ENCODE measurements at regions not wholly inside any gene's neighbourhood (a gene's known extent, or its start where the extent isn't known, plus 50 kb on each side); places are given as distances from the start of the nearest gene placed in this dataset.

- peaks cover 0 to 6% of the 10 kb centered on the region in 2 donors for H3K27me3 Mint-ChIP-seq
- ATAC-seq (replicated peaks in 1 of 4): no peak
- H3K4me3 ChIP-seq (ENCODE audit: control insufficient read depth in 1 of 2, extremely low read depth in 1 of 2, low read length in 1 of 2): no peak overlapping the region
- peaks cover 0 to 4% (median 4%) of the 10 kb centered on the region in 3 donors for H3K9me3 Mint-ChIP-seq
- no peaks in the 10 kb centered on the region for H3K4me1 Mint-ChIP-seq
- H3K27ac ChIP-seq (ENCODE audit: low read length): no peak overlapping the region
- no peak overlapping the region for H3K27ac Mint-ChIP-seq
- POLR2A ChIA-PET: no interaction called here
- no peaks in the 10 kb centered on the region for H3K27me3 ChIP-seq (replicated peaks in 1 of 2; ENCODE audit: control insufficient read depth in 2 of 2, extremely low read depth in 1 of 2, insufficient read depth in 2 of 2, low read length in 1 of 2)
- H3K4me3 Mint-ChIP-seq: no peak overlapping the region
- no peaks in the 10 kb centered on the region for H3K9me3 ChIP-seq
- no peak for DNase-seq
- H3K36me3 Mint-ChIP-seq: no peaks in the 10 kb centered on the region
- CTCF ChIA-PET: no interaction called here
- no peaks in the 10 kb centered on the region for H3K36me3 ChIP-seq (ENCODE audit: control insufficient read depth in 2 of 2, extremely low read depth in 1 of 2, insufficient read depth in 1 of 2, low read length in 1 of 2)
- no peaks in the 10 kb centered on the region for H3K4me1 ChIP-seq (ENCODE audit: control insufficient read depth in 1 of 2, extremely low read depth in 1 of 2, insufficient read depth in 2 of 2, low read length in 2 of 2)
Observed at GRCh38 chrX:141969706-141970105, 66.0 kb downstream of the MAGEC1 start.

DNA sequence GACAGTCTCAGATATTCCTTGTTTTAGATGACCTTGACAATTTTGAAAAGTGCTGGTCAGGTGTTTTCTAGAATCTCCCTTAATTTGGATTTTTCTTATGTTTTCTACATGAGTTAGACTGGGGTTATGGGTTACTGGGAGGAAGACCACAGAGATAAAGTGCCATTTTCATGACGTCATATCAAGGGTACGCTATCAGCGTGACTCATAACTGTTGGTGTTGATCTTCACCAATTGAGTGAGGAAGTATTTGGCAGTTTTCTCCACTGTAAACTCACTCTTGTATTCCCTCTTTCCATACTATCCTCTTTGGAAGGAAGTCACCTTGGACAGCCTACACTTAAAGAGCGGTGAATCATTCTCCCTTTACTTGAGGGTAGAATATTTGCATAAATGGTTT lies 56.9 kb downstream of the MAGEC1 start:
- no peak overlapping the region for H3K4me3 Mint-ChIP-seq
- WGBS (ENCODE audit: insufficient coverage): no CpG with 5 or more reads among the region's 4 CpGs
- ChIA-PET CTCF (no interaction called here), POLR2A (no interaction called here)
- no peak for ATAC-seq (replicated peaks in 1 of 4)
- Histone ChIP-seq H3K36me3 (ENCODE audit: control insufficient read depth in 2 of 2, extremely low read depth in 1 of 2, insufficient read depth in 1 of 2, low read length in 1 of 2) (no peaks in the 10 kb centered on the region), H3K4me1 (ENCODE audit: control insufficient read depth in 1 of 2, extremely low read depth in 1 of 2, insufficient read depth in 2 of 2, low read length in 2 of 2) (no peaks in the 10 kb centered on the region), H3K9me3 (no peaks in the 10 kb centered on the region), H3K4me3 (ENCODE audit: control insufficient read depth in 1 of 2, extremely low read depth in 1 of 2, low read length in 1 of 2) (no peak overlapping the region), H3K27me3 (replicated peaks in 1 of 2; ENCODE audit: control insufficient read depth in 2 of 2, extremely low read depth in 1 of 2, insufficient read depth in 2 of 2, low read length in 1 of 2) (no peaks in the 10 kb centered on the region), H3K27ac (ENCODE audit: low read length) (no peak overlapping the region)
- no peaks in the 10 kb centered on the region for H3K9me3 Mint-ChIP-seq
- H3K27me3 Mint-ChIP-seq: no peaks in the 10 kb centered on the region
- no peaks in the 10 kb centered on the region for H3K4me1 Mint-ChIP-seq
- H3K36me3 Mint-ChIP-seq: no peaks in the 10 kb centered on the region
- no peak overlapping the region for H3K27ac Mint-ChIP-seq
- no peak for DNase-seq
